HEK293T (cell line): ENCODE measurements at regions not wholly inside any gene's neighbourhood (a gene's known extent, or its start where the extent isn't known, plus 50 kb on each side); places are given as distances from the start of the nearest gene placed in this dataset.

ENCODE experiments used
- BHLHE40 ChIP-seq: fragments of 450-650 bp; IDR thresholded peaks from 2 replicates; pipeline ENCODE4 v1.6.1; 2016; ENCODE audit warnings: mild to moderate bottlenecking, moderate library complexity, borderline replicate concordance
- FOXK2 ChIP-seq: fragments of 450-650 bp; IDR thresholded peaks from 2 replicates; pipeline ENCODE4 v1.6.1; 2016; ENCODE audit warnings: mild to moderate bottlenecking
- LEF1 ChIP-seq: fragments of 450-650 bp; IDR thresholded peaks from 2 replicates; pipeline ENCODE4 v1.6.1; 2017; ENCODE audit warnings: mild to moderate bottlenecking, borderline replicate concordance
- SUZ12 ChIP-seq: fragments of 450-650 bp; IDR thresholded peaks from 2 replicates; pipeline ENCODE4 v1.6.1; 2016; ENCODE audit warnings: mild to moderate bottlenecking
- ZNF384 ChIP-seq: fragments of 450-650 bp; IDR thresholded peaks from 2 replicates; pipeline ENCODE4 v1.6.1; 2016

DNA sequence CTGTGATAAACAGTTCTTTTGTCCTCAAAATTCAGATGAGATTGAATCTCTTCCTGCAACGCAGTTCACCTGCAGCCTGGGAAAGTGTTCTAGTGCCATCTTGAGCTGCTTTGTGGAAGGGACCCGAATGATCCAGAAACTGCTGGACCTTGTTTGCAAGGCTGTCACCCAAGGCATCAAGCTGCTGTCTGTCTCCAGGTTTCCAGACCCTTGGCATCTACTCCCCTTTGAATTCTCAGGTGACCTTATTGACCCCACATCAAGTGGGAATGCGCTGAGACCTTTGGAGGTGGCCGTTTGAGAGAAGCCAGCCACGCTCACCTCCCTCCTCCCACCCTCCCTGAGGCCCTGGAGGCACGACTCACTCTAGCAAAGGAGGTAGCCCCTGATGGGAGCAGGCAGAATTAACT is 112.5 kb downstream of the EDN3 start:
- TF ChIP-seq LEF1 (no peak), SUZ12 (no peak), FOXK2 (no peak), BHLHE40 (no peak), ZNF384 (no peak)
